T-helper 22 cell (primary cell): ENCODE measurements at regions not wholly inside any gene's neighbourhood (a gene's known extent, or its start where the extent isn't known, plus 50 kb on each side); places are given as distances from the start of the nearest gene placed in this dataset.
"Not testable (repeated sequence)": the region's sequence is repeated elsewhere in the genome, so short reads cannot be mapped to it uniquely, and the experiment has no call there.

Experiments
- DNase-seq: peaks from one replicate; pipeline ENCODE4 v3.0.0-alpha.2; 2020; ENCODE audit warnings: low read depth

- DNase-seq = no peak
These were observed 599.9 kb downstream of the CSNK1G3 start for GRCh38 chr5:124111886-124112285.

GRCh38 chr5:124110942-124111341 lies 599.0 kb downstream of the CSNK1G3 start:
- no peak for DNase-seq

- DNase-seq = no peak
These were observed 593.3 kb downstream of the CSNK1G3 start for GRCh38 chr5:124105326-124105725.

GRCh38 chr5:124104821-124105220 lies 592.8 kb downstream of the CSNK1G3 start:
- DNase-seq = no peak

- no peak for DNase-seq
These were observed 592.4 kb downstream of the CSNK1G3 start for GRCh38 chr5:124104344-124104743.

- DNase-seq = no peak
These were observed 591.7 kb downstream of the CSNK1G3 start for GRCh38 chr5:124103671-124104070.

- not testable (repeated sequence) for DNase-seq
These were observed 591.1 kb downstream of the CSNK1G3 start for GRCh38 chr5:124103056-124103455.

- no peak for DNase-seq
These were observed 590.5 kb downstream of the CSNK1G3 start for GRCh38 chr5:124102486-124102885.

- no peak for DNase-seq
These were observed 581.7 kb downstream of the CSNK1G3 start for GRCh38 chr5:124093658-124094057.

GRCh38 chr5:124090115-124090514 lies 578.1 kb downstream of the CSNK1G3 start:
- no peak for DNase-seq

GRCh38 chr5:124089578-124089977 lies 577.6 kb downstream of the CSNK1G3 start:
- no peak for DNase-seq

GRCh38 chr5:124088289-124089032 lies 576.5 kb downstream of the CSNK1G3 start:
- DNase-seq = no peak

- no peak for DNase-seq
These were observed 575.8 kb downstream of the CSNK1G3 start for GRCh38 chr5:124087752-124088151.

- DNase-seq = no peak
These were observed 568.3 kb downstream of the CSNK1G3 start for GRCh38 chr5:124080256-124080655.

- DNase-seq = no peak
These were observed 567.1 kb downstream of the CSNK1G3 start for GRCh38 chr5:124079062-124079461.

GRCh38 chr5:124074500-124074899 lies 562.5 kb downstream of the CSNK1G3 start:
- no peak for DNase-seq

- DNase-seq = no peak
These were observed 560.6 kb downstream of the CSNK1G3 start for GRCh38 chr5:124072570-124072969.

GRCh38 chr5:124071039-124071438 lies 559.1 kb downstream of the CSNK1G3 start:
- DNase-seq = no peak

- DNase-seq = no peak
These were observed 553.5 kb downstream of the CSNK1G3 start for GRCh38 chr5:124065508-124065907.

GRCh38 chr5:124064956-124065355 lies 553.0 kb downstream of the CSNK1G3 start:
- no peak for DNase-seq

GRCh38 chr5:124061663-124062062 lies 549.7 kb downstream of the CSNK1G3 start:
- DNase-seq = no peak

GRCh38 chr5:124061068-124061430 lies 549.1 kb downstream of the CSNK1G3 start:
- no peak for DNase-seq

GRCh38 chr5:124060413-124061067 lies 548.6 kb downstream of the CSNK1G3 start:
- no peak for DNase-seq

- no peak for DNase-seq
These were observed 548.0 kb downstream of the CSNK1G3 start for GRCh38 chr5:124060011-124060410.
